Small intestine (tissue), 7 donors: ENCODE measurements at regions not wholly inside any gene's neighbourhood (a gene's known extent, or its start where the extent isn't known, plus 50 kb on each side); places are given as distances from the start of the nearest gene placed in this dataset.

ENCODE experiments used
- DNase-seq, 2 donors: peaks; one replicate each; pipeline versions ENCODE4 v3.0.0 to v3.0.0-alpha.2; 2013
- FAIRE-seq: peaks from 2 replicates; lab custom pipeline; 2012; peaks lifted over from hg19 to GRCh38; lab: Jason Lieb, UNC
- H3K27ac ChIP-seq, 3 donors: one replicate each; pipeline ENCODE4 v1.5.1; 2013; ENCODE audit warnings: low read length in 2 of 3, mild to moderate bottlenecking in 2 of 3, control low read depth in 1 of 3, inconsistent platforms in 1 of 3, low read depth in 1 of 3, moderate library complexity in 1 of 3
- H3K27me3 ChIP-seq, 3 donors: one replicate each; pipeline ENCODE4 v1.6.1; 2013; ENCODE audit warnings: low read length in 3 of 3, inconsistent platforms in 1 of 3; ENCODE audit not compliant: control insufficient read depth in 3 of 3, insufficient read depth in 3 of 3
- H3K36me3 ChIP-seq, 3 donors: one replicate each; pipeline ENCODE4 v1.6.1; 2013; ENCODE audit warnings: low read length in 3 of 3, inconsistent platforms in 1 of 3, low read depth in 1 of 3, mild to moderate bottlenecking in 1 of 3, moderate library complexity in 1 of 3; ENCODE audit not compliant: control insufficient read depth in 3 of 3, insufficient read depth in 2 of 3
- H3K4me1 ChIP-seq, 3 donors: one replicate each; pipeline ENCODE4 v1.6.1; 2013; ENCODE audit warnings: low read length in 2 of 3, inconsistent platforms in 1 of 3, low read depth in 1 of 3, mild to moderate bottlenecking in 1 of 3, moderate library complexity in 1 of 3; ENCODE audit not compliant: control insufficient read depth in 3 of 3, insufficient read depth in 2 of 3
- H3K4me3 ChIP-seq, 3 donors: one replicate each; pipeline ENCODE4 v1.5.1; 2013; ENCODE audit warnings: low read length in 3 of 3, control low read depth in 1 of 3, inconsistent platforms in 1 of 3, low read depth in 1 of 3, mild to moderate bottlenecking in 1 of 3, moderate library complexity in 1 of 3
- H3K9me3 ChIP-seq, 2 donors: one replicate each; pipeline ENCODE4 v1.6.1; 2013; ENCODE audit warnings: low read depth in 1 of 2, low read length in 1 of 2; ENCODE audit not compliant: control insufficient read depth in 2 of 2, insufficient read depth in 1 of 2
- WGBS, 3 donors: extraction: QIAGEN DNeasy Blood & Tissue Kit; methylation state at CpG; one replicate each; pipeline ENCODE4 v1.1.7; 2013; 5-methylcytosine and 5-hydroxymethylcytosine counted together
- donor health status: healthy with polysubstance abuse.
- donor health status: control.
- donor health status: control.
- donor health status: Bipolar disorder and iron deficiency.
- donor health status: healthy.

DNA sequence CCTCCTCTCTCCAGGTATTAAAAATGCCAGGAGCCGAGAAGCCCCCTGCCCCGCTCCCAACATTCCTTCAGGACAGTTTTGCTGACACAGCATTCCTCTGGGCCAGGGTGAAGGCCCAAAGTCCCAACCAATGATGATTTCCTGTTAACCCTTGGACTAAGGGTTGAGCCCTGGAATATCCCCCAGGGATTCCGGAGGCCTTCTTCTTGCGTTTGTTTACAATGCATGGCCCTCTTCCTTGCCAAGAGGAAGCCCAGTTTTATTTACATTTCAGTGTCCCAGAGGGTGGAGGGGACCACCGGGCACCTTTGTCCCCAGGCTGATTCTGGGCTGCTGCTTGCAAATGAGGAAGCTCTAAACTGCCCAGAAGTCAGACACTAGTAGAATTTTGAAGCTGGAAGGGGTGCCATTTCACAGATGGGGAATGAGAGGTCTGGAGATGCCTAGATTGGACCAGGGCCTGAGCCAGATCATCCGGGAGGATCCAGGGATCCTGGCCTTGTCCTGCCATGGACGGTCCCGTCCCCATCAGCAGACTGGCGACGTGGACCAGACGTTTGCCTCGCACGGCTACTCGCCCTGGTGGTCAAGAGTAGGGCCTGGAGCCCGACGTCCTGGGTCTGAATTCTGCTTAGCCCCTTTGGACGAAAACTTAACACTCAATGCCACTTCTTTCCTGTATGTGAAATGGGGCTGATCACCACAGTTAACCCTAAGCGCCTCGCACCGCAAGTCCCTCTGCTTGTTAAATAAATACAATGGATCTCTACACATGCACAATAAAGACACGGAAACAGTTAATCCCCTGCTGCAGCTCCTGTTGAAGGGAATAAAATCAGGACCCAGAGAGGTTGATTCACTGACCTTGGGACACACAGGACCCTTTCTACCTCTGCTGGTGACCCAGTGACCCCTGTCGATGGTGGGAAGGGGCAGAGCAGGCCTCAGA is 55.6 kb upstream of the CIBAR2 start:
- FAIRE-seq, result no peak
- peaks cover 0 to 31% (median 0%) of the 10 kb centered on the region in 3 donors for H3K36me3 ChIP-seq
- H3K4me1 ChIP-seq, result peaks cover 0 to 43% (median 6%) of the 10 kb centered on the region in 3 donors
- peak overlapping the region in 2 of 3 donors; percentile 66 to 72 for H3K27ac ChIP-seq
- no peaks in the 10 kb centered on the region for H3K9me3 ChIP-seq
- peak; percentile 80 to 87 for DNase-seq
- peaks cover 0 to 12% (median 0%) of the 10 kb centered on the region in 3 donors for H3K27me3 ChIP-seq
- H3K4me3 ChIP-seq, result peak overlapping the region in 1 of 3 donors; percentile 55
- WGBS, 3 donors, result 43 to 60% (median 48%) methylated on average over 22 of the region's 22 CpGs

DNA sequence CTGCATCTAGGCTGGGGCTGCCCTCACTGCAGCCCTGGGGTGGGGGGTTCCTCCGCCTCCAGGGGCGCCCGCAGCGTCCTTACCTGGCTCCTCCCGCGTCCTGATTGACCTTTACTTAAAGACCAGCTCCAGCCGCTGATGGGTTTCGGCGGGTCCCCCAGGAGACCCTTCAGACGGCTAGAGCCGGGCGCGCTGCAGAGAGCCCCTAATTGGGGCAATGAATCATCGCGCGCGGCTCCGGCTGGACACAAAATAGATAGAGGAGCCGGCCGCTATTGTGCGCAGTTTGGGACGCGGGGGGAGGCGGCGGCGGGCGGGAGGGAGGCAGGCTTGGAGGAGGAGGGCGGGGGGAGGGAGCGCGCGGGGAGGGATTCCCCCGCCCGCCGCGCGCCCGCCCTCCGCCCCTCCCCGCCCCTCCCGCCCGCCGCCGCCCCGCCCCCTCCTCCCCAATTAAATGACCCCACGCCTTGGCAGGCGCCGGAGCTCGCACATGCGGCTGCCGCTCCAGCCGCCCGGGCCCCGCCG is 56.5 kb upstream of the CIBAR2 start:
- Histone ChIP-seq H3K27me3 (peaks cover 0 to 12% (median 0%) of the 10 kb centered on the region in 3 donors), H3K4me3 (peak overlapping the region in 2 of 3 donors; percentile 55 to 57), H3K9me3 (no peaks in the 10 kb centered on the region), H3K27ac (peak overlapping the region in 1 of 3 donors; percentile 66), H3K4me1 (peaks cover 0 to 52% (median 6%) of the 10 kb centered on the region in 3 donors), H3K36me3 (peaks cover 0 to 38% (median 0%) of the 10 kb centered on the region in 3 donors)
- DNase-seq, result peak in 1 of 2 donors; percentile 62
- WGBS, 3 donors, result 4 to 15% (median 5%) methylated on average over 20 to 47 of the region's 54 CpGs
- no peak for FAIRE-seq

DNA sequence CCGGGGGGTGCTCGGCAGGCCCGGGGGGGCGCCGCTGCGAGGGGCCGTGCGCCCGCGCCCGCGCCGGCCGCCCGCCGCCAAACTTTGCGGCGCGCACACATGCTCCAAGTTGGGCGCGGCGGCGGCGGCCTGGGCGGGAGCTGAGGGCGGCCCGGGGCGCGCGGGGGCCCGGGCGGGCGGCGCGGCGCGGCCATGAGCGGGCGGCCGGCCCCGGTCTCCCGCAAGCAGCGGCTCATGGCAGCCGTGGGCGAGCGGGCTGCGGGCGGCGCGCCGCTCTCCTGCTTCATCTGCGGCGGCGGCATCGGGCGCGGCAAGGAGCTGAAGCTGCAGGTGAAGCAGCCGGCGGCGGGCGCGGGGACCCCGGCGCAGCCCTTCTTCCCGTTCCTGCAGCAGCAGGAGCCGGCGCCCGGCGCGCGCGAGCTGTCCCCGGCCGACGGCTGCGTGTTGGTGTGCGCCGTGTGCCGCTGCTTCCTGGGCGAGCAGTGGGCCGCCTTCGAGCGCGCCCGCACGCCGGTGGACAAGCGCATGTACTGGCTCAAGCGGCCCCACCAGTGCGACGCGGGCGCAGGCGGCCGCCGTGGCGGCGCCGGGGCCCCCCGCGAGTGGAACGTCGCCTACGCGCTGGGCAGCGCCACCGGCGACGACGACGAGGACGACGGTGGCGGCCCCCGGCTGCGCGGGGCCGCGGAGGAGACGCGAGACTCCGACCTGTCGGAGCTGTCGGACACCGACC is 57.2 kb upstream of the CIBAR2 start:
- peak overlapping the region in 2 of 3 donors; percentile 57 to 58 for H3K4me3 ChIP-seq
- peaks cover 0 to 45% (median 0%) of the 10 kb centered on the region in 3 donors for H3K36me3 ChIP-seq
- peaks cover 0 to 12% (median 0%) of the 10 kb centered on the region in 3 donors for H3K27me3 ChIP-seq
- peak in 1 of 2 donors; percentile 68 for DNase-seq
- H3K27ac ChIP-seq, result no peak overlapping the region
- peaks cover 0 to 59% (median 6%) of the 10 kb centered on the region in 3 donors for H3K4me1 ChIP-seq
- FAIRE-seq, result no peak
- 1 to 2% (median 1%) methylated on average over 40 to 125 of the region's 125 CpGs for WGBS, 3 donors
- H3K9me3 ChIP-seq, result no peaks in the 10 kb centered on the region

DNA sequence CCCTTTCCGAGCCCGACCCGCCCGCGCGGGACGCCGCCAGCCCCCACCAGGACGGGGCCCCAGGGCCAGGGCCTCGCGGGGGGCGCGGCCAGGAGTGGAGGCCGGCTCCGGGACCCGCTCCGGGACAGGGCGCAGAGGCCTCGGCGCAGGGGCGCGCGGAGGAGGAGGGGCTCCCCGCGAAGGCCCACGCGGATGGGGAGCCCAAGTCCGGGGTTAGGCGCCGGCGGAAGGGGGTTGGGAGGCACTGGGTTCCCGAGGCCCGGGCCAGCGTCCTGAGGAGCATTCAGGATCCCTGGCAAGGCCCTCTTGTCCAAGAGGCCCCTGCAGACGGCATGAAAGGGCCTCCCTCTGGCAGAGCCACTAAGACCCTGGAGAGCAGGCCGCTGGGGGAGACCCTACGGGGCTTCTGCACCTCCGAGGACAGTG is 57.8 kb upstream of the CIBAR2 start:
- Histone ChIP-seq H3K9me3 (no peaks in the 10 kb centered on the region), H3K4me3 (peak overlapping the region in 2 of 3 donors; percentile 57 to 58), H3K27me3 (peaks cover 0 to 12% (median 0%) of the 10 kb centered on the region in 3 donors), H3K27ac (peak overlapping the region in 1 of 3 donors; percentile 28), H3K4me1 (peaks cover 0 to 63% (median 4%) of the 10 kb centered on the region in 3 donors), H3K36me3 (peaks cover 0 to 51% (median 0%) of the 10 kb centered on the region in 3 donors)
- FAIRE-seq (no peak), DNase-seq (peak in 1 of 2 donors; percentile 58)
- WGBS, 3 donors, result 10 to 26% (median 16%) methylated on average over 15 to 38 of the region's 38 CpGs

DNA sequence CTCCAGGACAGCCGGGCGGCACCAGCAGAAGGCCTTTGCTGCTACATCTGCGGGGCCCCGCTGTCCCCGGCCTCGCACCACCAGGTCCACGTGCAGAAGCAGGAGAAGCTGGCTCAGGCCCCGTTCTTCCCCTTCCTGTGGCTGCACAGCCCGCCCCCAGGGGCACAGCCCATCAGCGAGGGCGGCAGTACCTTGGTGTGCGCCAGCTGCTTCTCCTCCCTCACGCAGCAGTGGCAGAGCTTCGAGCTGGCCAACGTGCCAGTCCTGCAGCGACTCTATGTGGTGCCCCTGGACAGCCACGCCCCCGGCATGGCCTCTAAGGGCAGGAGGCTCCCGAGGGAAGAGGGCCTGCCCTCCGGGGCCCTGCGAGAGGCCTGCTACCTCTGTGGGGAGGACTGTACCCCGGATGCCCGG is 58.3 kb upstream of the CIBAR2 start:
- no peak for FAIRE-seq
- H3K27me3 ChIP-seq, result peaks cover 0 to 12% (median 0%) of the 10 kb centered on the region in 3 donors

DNA sequence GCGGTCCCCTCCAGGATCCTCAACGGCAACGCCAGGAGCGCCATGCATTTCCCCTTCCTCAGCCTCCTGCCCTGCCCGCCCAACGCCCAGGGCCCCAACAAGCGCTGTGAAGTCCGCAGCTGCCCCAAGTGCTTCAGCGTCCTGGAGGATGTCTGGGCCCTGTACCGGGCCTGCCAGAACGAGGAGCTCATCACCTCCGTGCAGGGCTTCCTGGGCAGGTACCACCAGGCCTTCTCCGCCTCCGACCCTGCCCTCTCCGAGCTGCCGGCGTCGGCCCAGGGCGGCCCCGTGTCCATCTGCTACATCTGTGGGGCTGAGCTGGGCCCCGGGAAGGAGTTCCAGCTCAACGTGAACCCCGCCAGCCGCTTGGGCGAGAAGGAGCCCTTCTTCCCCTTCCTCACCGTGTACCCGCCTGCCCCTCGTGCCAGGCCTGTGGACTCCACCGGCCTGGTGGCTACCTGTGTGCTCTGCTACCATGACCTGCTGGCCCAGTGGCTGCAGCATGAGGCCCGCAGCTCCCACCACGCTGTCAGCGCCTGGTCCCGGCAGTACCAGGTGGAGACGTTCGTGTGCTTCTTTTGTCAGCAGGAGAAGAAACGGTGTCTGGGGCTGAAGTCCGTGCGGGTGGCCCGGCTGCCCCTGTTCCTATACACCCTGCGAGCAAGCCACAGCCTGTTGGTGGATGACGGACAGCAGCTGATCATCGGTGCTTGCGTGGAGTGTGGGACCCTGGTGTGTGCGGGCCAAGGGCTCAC is 58.9 kb upstream of the CIBAR2 start:
- Histone ChIP-seq H3K36me3 (peaks cover 0 to 57% (median 0%) of the 10 kb centered on the region in 3 donors), H3K27ac (peak overlapping the region in 2 of 3 donors; percentile 4 to 67), H3K9me3 (no peaks in the 10 kb centered on the region), H3K4me1 (peaks cover 0 to 72% (median 4%) of the 10 kb centered on the region in 3 donors), H3K27me3 (peaks cover 0 to 12% (median 0%) of the 10 kb centered on the region in 3 donors), H3K4me3 (peak overlapping the region in 2 of 3 donors; percentile 5 to 58)
- FAIRE-seq (no peak), DNase-seq (no peak)
- WGBS, 3 donors, result 80 to 88% (median 84%) methylated on average over 41 to 44 of the region's 44 CpGs

More for the DNA sequence above, 58.3 kb upstream of the CIBAR2 start:
- Histone ChIP-seq H3K4me3 (peak overlapping the region in 1 of 3 donors; percentile 58), H3K9me3 (no peaks in the 10 kb centered on the region), H3K27ac (peak overlapping the region in 1 of 3 donors; percentile 28), H3K4me1 (peaks cover 0 to 67% (median 4%) of the 10 kb centered on the region in 3 donors), H3K36me3 (peaks cover 0 to 51% (median 0%) of the 10 kb centered on the region in 3 donors)
- WGBS, 3 donors, result 47 to 74% (median 59%) methylated on average over 20 to 23 of the region's 23 CpGs
- DNase-seq, result no peak

DNA sequence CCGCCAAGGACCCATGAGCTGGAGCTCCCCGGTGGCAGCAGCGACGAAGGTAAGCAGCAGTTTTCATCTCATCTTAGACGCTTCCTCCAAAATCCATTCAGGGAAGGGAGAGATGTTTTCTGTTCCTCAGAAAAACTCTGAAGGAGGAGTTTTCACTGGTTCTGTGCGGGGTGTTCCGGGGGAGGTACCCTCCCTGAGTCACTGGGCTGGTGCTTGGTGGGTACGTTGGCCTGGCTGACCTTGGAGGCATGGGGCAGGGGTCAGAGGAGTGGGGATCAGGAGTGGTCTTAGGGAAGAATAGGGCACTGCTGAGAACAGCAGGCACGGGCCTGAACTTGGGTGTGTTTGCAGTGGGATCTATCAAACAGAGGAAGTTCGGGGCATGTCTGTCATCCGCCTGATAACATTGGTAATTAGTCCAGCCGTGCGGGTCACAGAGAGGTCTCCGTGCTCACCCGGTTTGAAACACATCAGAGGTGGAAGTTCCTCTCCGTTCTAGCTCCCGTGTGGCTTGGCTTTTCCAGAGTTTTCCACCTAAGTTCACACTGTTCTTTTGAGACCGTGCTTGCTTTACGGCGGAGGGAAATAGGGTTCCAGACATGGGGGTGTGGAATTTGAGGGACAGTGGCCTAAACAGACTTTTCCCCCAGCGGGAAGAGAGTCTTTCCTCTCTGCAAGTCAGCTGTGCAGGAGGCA is 59.6 kb upstream of the CIBAR2 start:
- H3K4me1 ChIP-seq, result peaks cover 0 to 72% (median 4%) of the 10 kb centered on the region in 3 donors
- FAIRE-seq, result no peak

More for the DNA sequence above, 59.6 kb upstream of the CIBAR2 start:
- Histone ChIP-seq H3K36me3 (peaks cover 0 to 64% (median 0%) of the 10 kb centered on the region in 3 donors), H3K4me3 (peak overlapping the region in 1 of 3 donors; percentile 58), H3K9me3 (no peaks in the 10 kb centered on the region), H3K27me3 (peaks cover 0 to 12% (median 0%) of the 10 kb centered on the region in 3 donors), H3K27ac (peak overlapping the region in 2 of 3 donors; percentile 4 to 67)
- 40 to 47% (median 40%) methylated on average over 21 of the region's 21 CpGs for WGBS, 3 donors
- peak in 1 of 2 donors; percentile 46 for DNase-seq
